HG03521 (cell line): ENCODE measurements at regions not wholly inside any gene's neighbourhood (a gene's known extent, or its start where the extent isn't known, plus 50 kb on each side); places are given as distances from the start of the nearest gene placed in this dataset.
"Not testable (repeated sequence)": the region's sequence is repeated elsewhere in the genome, so short reads cannot be mapped to it uniquely, and the experiment has no call there.

Experiments
- ATAC-seq: cut with Tn5 transposase; IDR thresholded peaks from one replicate; pipeline ENCODE4 v1.9.1; 2021; ENCODE audit warnings: mild to moderate bottlenecking, moderate library complexity; ENCODE audit not compliant: unreplicated experiment

DNA sequence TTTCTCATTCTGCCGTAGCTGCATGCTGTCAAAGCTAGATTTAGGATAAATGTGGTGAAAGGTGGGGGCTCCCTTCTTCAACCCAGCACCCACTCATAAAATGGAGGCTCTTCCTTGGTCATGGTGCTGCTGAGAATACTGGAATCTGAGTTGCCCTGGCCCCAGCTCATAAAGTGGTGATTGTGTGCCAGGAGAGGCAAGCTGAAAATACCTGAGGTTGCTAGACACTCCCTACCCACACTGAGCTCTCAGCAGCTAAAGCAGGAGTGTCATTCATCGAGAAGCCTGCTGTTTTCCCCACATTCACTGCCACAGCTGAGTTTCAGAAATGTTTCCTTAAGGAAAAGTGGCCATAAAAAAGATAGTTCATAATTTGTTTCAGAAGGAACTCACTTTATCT is 297.1 kb upstream of the RBMS1 start:
- no peak for ATAC-seq

DNA sequence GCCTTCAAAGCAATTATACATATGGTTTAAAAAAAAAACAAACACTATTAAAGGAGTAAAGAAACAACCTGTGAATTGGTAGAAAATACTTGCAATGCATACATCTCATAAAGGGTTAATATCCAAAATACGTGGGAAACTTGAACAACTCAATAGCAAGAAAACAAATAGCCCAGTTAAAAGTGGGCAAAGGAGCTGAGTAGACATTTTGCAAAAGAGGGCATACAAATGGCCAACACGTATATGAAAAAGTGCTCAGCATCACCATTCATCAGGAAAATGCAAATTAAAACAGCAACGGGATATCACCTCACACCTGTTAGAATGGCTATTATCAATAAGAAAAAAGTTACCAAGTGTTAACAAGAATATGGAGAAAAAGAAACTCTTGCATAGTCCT is 298.3 kb upstream of the RBMS1 start:
- no peak for ATAC-seq

DNA sequence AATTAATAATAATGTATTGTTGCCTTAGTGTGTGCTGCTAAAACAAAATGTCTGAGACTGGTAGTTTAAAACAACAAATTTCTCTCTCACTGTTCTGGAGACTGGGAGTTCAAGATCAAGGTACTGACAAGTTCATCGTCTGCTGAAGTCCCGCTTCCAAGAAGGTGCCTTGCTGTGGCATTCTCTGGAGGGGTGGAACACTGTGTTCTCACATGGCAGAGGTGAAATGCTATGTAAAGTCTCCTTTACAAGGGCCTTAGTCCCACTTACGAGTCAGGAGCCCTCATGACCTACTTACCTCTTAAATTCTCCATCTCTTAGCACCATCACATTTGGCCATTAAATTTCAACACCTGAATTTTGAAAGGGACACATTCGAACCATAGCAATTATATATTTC is 299.2 kb upstream of the RBMS1 start:
- ATAC-seq: no peak

DNA sequence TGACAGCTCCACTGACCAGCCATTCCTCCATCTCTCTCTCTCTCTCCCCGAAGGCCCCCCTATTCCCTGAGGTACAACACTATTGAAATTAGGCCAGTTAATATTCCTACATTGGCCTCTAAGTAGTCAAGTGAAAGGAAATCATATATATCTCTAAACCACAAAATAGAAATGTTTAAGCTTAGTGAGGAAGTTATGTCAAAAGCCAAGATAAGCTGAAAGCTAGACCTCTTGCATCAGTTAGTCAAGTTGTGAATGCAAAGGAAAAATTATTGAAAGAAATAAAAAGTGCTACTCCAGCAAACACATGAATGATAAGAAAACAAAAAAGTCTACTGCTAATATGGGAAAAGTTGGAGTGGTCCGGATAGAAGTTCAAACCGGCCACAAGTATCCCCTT is 301.3 kb upstream of the RBMS1 start:
- no peak for ATAC-seq

DNA sequence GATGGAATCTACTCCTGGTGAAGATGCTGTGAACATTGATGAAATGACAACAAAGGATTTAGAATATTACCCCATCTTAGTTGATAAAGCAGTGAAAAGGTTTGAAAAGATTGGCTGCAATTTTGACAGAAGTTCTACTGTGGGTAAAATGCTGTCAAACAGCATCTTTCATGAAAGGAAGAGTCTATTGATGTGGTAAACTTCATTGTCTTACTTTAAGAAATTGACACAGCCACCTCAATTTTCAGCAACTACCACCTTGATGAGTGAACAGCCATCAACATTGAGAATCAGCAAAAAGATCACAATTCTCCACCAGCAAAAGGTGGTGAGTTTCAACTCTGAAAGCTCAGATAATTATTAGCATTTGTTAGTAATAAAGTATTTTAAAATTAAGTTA is 310.3 kb upstream of the RBMS1 start:
- no peak for ATAC-seq

DNA sequence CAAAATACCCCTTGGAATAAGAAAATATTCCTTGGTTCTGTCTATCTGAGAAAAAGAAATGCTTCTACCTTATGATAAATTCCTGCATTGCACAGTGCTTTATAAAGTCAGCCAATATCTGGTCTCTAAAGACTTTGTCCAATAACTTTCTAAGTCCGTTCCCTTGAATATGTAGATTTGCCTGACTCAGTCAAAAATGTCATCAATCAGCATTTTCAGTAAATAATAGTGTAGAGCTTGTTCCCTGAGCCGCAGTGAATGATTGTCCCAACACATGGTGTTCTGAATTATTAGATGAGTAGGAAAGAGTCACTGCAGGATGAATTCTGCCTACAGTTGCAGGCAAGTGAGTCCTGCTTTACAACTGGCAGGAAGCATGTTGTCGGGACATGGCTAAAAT is 316.8 kb upstream of the RBMS1 start:
- no peak for ATAC-seq

DNA sequence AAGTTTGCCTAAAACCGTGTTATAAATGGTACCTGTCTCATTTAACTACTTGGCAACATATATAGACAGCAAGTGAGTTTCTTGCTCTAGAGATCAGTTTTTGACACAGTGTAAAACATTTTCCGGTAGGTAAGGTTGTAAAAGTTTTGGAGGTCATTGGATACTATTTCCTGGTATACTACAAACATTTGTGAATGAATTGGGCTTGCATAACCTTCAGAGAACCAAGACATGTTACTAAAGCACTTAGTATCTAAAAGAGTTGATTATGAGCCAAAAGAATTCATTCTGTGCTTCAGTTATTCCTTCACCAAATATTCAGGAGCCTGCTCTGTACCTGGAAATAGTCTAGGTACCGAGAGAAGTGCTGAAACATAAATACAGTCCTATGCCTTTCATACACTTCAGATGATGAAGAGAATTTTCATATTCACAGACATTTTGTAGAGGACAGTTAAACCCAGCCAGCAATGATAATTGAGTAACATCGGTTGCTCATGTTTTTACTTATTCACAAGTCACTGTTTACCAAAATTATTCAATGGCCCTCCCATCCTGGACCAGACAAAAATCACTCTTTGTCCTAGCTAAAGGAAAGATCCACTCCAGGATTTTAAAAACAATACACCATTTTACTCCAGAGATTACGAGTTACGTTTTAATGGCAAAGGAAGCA is 319.4 kb upstream of the RBMS1 start:
- ATAC-seq: no peak

DNA sequence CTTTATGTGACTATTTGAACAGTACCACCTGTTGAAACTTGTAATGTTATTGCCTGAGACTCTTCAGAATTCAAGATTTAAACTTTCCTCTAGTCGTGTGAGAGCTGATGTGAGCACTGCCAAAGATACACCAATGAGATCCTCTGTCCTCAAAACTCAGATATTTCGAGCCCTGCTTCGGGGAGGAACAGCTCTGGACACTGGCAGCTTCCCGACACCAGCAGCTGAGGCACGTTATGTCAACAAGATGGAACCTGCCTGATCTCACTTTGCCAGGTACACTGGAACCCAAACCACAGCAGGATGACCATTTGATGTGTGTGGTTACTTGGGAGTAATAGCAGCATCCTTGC is 319.9 kb upstream of the RBMS1 start:
- ATAC-seq: no peak

DNA sequence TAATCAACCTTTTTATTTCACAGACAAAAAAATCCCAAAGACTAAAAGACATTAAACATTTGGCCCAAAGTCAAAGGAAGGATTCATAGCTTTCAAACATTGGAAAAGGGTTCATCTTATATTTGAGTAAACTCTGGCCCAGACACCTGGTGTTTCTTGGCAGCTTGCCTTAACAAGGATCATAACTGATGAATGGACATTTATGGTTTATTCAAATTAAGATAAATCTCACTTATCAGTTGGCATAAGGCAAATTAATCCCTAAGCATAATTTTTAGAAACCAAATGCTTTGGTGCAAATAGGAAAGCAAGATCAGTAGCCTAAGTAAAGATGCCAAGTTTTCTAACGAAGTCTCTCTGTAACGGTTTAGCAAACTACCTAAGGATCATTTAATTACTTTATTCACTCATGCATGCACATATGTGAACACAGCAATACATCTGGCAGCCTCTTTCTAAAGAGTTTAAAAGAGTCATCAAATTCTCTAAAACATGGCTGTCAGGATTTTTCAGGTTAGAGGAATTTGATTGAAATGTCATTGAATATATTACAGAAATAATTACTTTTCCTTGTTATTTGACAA is 323.4 kb upstream of the RBMS1 start:
- ATAC-seq: no peak

DNA sequence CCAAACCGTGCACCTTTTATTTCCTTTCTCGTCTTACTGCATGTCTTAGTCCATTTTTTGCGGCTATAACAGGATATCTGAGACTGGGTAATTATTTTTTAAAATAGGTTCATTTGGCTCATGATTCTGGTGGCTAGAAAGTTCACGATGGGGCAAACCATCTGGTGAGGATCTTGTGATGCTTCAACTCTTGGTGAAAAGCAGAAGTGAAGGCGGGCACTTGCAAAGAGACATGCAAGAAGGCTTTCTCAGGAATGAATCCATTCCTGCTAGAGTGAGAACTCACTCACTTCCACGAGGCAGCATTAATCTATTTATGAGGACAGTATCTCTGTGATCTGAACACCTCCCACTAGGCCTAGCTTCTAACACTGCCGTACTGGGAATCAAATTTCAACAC is 327.1 kb upstream of the RBMS1 start:
- no peak for ATAC-seq

DNA sequence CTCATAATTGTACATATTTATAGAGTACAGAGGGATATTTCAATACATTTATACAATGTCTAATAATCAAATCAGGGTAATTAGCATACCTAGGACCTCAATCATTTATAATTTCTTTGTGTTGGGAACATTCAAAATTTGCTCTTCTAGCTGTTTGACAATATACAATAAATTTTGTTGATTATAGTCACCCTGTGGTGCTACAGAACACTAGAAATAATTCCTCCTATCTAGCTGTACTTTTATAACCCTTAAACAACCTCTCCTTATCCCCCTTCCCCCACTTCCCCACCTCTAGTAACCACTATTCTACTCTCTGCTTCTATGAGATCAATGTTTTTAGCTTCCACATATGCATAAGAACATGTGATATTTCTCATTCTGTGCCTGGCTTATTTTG is 328.4 kb upstream of the RBMS1 start:
- ATAC-seq: no peak

DNA sequence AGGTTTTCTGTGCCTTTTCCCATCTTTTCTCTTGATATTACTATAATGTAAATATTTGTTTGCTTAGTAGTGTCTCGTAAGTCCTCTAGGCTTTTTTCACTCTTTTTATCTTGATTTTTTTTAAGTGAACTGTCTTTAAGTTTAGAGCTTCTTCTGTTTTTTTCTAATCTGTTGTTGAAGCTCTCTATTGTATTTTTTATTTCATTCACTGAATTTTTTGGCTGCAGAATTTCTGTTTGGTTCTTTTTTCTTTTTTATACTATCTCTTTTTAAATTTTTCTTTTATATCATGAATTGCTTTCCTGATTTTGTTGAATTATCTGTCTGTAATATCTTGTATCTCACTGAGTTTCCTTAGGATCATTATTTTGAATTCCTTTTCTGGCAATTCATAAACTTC is 331.8 kb upstream of the RBMS1 start:
- ATAC-seq: no peak

DNA sequence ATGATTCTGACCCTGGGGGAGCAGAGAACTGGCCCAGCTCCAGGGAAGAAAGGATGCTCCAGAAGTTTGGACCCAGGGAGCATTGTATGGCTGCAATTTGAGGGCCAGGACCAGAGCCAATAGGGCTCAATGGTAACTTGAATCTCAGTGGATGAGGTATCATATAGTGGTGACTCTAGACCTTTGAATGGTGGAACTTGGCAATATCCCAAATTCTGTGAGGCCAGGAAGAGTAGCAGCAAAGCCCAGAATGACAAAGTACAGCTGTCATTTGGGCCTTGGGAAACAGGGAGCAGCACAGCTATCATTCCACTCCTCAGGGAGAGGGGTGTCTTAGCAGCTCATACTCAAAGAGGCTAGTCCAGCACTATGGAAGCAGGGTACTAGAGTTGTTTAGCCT is 332.9 kb upstream of the RBMS1 start:
- no peak for ATAC-seq

DNA sequence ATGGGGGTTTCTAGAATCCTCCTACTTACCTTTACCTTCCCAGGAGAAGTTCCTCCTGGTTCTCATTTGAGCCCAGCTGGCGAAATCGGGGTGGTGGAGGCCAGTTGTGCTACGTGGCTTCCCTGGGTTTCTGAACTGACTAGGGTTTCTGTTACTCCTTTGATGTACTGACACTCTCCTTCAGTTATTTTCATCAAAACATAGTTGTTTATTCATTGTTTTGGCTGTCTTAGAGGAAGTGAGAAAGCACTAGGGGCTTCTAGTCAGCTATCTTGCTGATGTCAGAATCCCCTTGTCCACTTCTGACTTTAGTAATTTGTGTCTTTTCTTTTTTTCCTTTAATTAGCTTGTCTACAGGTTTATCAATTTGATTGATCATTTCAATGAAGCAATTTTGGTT is 332.2 kb upstream of the TANK start:
- ATAC-seq: no peak

DNA sequence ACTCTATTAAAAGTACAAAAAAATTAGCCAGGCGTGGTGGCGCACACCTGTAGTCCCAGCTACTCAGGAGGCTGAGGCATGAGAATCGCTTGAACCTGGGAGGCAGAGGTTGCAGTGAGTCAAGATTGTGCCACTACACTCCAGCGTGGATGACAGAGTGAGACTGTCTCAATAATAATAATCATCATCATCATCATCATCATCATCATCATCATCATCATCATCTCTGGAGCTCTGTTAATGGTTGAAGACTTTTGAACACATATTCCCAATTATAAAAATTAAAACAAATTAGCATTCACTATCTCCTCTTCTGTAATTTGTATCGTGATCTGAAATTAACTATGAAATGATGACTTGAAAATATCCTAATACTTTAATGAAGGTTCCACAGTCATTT is 327.8 kb upstream of the TANK start:
- not testable (repeated sequence) for ATAC-seq

DNA sequence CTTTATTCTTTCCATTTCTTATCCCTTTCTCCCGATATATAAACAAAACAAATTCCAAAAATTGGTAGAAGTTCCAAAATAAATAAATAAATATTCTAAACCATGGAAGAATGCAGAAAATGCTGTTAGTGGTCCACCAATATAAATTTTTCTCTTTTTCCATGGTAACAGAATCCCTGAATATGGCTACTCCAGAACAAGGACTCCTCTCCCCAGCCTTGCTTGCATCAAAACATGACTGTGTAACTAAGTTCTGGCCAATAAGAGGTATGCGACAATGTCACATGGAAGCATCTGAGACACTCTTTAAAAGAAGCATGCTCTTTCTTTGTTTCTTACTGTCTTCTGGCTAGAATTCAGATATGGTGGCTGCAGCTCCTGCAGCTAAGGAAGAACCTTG is 325.1 kb upstream of the TANK start:
- ATAC-seq: no peak

DNA sequence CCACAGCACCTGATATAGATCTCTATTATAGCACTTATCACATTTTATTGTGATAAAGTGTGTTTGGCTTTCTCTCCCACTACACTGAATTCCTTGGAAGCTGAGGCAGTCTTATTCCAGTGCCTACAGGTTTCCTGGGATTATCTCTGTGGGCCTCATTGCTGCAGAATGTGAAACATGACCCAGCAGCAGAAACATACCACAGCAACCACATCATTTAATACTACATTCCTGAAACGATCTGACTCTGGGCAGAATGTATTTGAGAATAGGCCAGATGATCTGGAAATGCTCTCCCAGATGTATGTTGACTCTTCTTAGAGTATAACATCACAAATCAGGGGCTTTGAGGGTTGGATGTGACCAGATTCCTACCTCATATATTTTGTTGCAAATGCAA is 323.5 kb upstream of the TANK start:
- no peak for ATAC-seq

DNA sequence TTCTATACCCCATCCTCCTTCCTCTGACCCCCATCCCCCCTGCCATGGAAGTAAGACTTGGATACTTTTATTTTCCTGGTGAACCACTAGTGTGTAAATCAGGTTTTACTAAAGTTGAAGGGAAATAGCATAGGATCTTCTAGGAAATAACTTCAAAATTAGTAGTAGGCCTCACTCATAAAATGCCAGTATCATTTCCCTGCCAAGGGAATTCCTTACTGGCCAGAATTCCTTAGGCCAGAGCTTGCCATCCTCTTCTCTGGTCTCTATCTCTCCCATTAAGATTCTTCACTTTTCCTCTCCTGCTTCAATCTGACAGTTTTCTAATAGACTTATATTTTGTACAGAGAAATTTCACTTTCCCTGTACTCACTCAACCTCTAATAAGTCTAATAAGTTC is 322.8 kb upstream of the TANK start:
- ATAC-seq: no peak

DNA sequence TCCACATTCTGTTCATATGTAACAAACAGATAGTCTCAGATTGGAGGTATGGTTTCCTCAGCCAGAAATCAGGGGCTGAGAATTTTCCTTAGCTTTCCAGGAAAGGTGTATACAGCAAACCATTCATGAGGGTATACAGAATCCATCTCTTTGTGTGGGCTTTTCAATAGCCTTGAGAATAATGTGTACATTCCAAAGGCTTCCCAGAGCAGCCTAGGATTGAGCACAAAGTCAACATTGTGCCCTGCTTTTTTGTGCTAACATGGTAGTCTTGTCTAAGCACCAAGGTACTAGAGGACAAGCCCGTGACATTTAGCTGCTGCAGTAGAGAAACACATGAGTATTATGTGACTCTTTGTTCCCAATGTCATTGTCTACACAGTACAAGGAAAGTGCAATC is 322.1 kb upstream of the TANK start:
- ATAC-seq: no peak

DNA sequence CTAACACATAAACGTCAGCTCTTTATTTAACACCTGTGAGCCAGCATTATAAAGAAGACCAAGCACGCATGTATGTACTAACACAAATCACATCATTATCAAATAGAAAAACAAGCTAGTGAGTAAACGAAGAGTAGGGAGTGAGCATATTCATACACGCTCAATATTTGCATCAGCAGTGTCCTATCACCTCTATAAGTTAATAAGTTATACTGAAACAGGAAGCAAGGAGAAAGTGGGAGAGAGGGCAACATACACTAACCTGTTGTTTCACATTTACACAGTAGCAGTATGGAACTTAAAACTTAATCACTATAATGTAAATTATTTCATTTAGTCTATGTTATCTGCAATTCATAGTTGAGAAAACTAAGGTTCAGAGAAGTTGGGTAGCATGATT is 321.5 kb upstream of the TANK start:
- no peak for ATAC-seq

DNA sequence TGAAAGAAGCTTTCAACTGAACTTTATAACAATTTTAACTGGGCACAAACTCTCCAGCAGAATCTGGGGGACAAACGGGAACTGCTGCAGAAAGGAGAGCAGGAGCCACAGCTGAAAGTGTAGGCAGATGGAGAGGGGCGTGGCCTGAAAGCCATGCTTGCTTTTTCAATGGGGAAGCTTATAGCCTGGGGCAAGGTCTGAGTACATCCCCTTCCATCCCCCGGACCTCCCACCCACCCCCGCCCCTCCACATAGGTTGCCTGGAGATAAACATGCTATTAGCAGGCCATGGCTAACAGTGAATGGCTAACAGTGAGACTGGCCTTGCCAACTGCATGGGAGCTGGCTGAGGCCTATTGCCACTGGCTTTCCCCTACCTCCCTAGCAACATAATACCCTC is 317.9 kb upstream of the TANK start:
- ATAC-seq: no peak

DNA sequence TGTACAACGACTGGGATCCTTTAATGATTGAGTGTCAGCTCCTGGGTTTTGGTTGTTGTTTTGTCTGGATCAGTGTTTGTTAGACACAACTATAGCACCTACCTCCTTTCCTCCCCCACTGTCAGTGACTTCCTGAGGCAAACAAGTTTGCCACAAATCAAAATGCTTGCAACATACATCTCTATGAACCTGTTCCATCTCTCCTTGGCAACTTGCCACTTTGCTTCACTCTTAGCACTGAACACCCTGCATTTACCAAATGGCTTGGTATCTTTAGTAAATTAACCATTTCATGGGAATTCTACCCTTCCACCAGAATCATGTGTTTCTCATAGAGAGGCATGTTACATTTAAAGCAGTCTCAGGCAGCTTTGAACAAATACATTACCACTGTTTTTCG is 301.1 kb upstream of the TANK start:
- ATAC-seq: no peak

DNA sequence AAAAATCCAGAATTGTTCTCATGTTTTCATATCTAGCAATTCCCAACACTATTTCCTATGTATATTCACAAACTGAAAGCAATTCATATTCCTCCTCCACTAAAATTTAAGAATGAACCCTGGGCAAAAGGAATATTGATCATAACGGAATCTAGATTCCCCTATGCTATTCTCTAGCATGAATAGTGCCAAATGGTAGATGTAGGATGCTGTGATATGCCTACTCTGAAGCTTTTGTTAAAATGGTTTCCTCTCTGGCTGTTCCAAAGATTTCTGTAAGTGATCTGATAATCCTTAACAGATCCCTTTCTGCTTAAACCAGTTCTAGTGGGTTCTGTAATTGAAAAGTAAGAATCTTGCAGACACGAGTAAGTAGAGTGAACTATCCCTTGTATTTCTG is 298.0 kb upstream of the TANK start:
- ATAC-seq: no peak
